ENCODE measurements at regions not wholly inside any gene's neighbourhood (a gene's known extent, or its start where the extent isn't known, plus 50 kb on each side); places are given as distances from the start of the nearest gene placed in this dataset.

GRCh38 chr1:244963231-244963826, 99.0 kb upstream of the HNRNPU start (continued):
- TF ChIP-seq NR0B1 (IDR thresholded peaks at IDR 0.05; ENCODE audit: partially characterized antibody) (no peak), ZSCAN29 (IDR thresholded peaks at IDR 0.05) (no peak), ZNF644 (tag; IDR thresholded peaks at IDR 0.05; ENCODE audit: low read depth) (no peak), RBM14 (IDR thresholded peaks at IDR 0.05; ENCODE audit: borderline replicate concordance, insufficient read depth, low read depth, low read length) (no peak), KDM5B (IDR thresholded peaks at IDR 0.05; ENCODE audit: insufficient replicate concordance, low read depth, low read length) (no peak), BHLHE40 (IDR thresholded peaks at IDR 0.05; ENCODE audit: low read length) (no peak), ERF (CRISPR knock-in tag; IDR thresholded peaks at IDR 0.05) (no peak), FOXJ2 (tag; IDR thresholded peaks at IDR 0.05) (0 out of 2 replicates have a peak, but pooled peaks have one; percentile 53), ZNF449 (CRISPR knock-in tag; IDR thresholded peaks at IDR 0.05) (no peak), FOXK2 (conservative IDR thresholded peaks at IDR 0.05 in 1 of 2, IDR thresholded peaks at IDR 0.05 in 1 of 2; ENCODE audit: low read depth in 2 of 2) (no peak), HINFP (tag; conservative IDR thresholded peaks at IDR 0.05; ENCODE audit: low read depth) (no peak), ZBTB33 (CRISPR knock-in tag; IDR thresholded peaks at IDR 0.05) (no peak), THRB (CRISPR knock-in tag; conservative IDR thresholded peaks at IDR 0.05) (no peak), MIER1 (IDR thresholded peaks at IDR 0.05; ENCODE audit: low read depth) (no peak), TAF7 (tag; IDR thresholded peaks at IDR 0.05) (no peak), MNT (conservative IDR thresholded peaks at IDR 0.05) (0 out of 4 replicates have a peak, but pooled peaks of 1 of the 2 experiments have one; percentile 23), MCM2 (IDR thresholded peaks at IDR 0.05; ENCODE audit: low read depth) (no peak), POLR2B (IDR thresholded peaks at IDR 0.05; ENCODE audit: low read depth, partially characterized antibody) (no peak)

All from K562 (cell line).